ENCODE measurements at regions not wholly inside any gene's neighbourhood (a gene's known extent, or its start where the extent isn't known, plus 50 kb on each side); places are given as distances from the start of the nearest gene placed in this dataset.

DNA sequence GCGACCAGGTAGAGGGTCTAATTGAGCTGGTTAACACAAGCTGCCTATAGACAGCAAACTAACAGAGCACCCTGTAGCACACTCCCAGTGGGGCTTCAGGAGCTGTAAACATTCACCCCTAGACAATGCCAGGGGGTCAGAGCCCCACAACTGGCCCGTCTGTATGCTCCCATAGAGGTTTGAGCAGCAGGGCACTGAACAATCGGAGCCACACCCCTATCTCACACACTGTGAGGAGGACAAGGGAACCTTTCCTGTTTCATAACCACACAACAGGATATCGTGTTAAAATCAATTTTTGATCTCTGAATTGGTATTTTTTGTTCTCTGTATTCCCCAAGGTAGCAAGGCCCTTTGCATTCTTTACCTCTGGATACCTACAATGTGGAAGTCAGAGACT, 266.1 kb downstream of the SPRY2 start:
- TF ChIP-seq BHLHE40 (IDR thresholded peaks at IDR 0.05; ENCODE audit: borderline replicate concordance) (no peak), NFRKB (IDR thresholded peaks at IDR 0.05) (no peak), SP1 (IDR thresholded peaks at IDR 0.05) (no peak), ARNT (IDR thresholded peaks at IDR 0.05) (no peak), FOXA1 (IDR thresholded peaks at IDR 0.05) (no peak), CTBP1 (IDR thresholded peaks at IDR 0.05; ENCODE audit: borderline replicate concordance) (no peak)
